HEK293T (cell line): ENCODE measurements at regions not wholly inside any gene's neighbourhood (a gene's known extent, or its start where the extent isn't known, plus 50 kb on each side); places are given as distances from the start of the nearest gene placed in this dataset.

ENCODE experiments used
- ARNT ChIP-seq: fragments of 450-650 bp; IDR thresholded peaks from 2 replicates; pipeline ENCODE4 v1.6.1; 2017; ENCODE audit warnings: mild to moderate bottlenecking
- BHLHE40 ChIP-seq: fragments of 450-650 bp; IDR thresholded peaks from 2 replicates; pipeline ENCODE4 v1.6.1; 2016; ENCODE audit warnings: mild to moderate bottlenecking, moderate library complexity, borderline replicate concordance
- ELF4 ChIP-seq: fragments of 450-650 bp; IDR thresholded peaks from 2 replicates; pipeline ENCODE4 v1.6.1; 2017; ENCODE audit warnings: antibody characterized with exemption
- FOXK2 ChIP-seq: fragments of 450-650 bp; IDR thresholded peaks from 2 replicates; pipeline ENCODE4 v1.6.1; 2016; ENCODE audit warnings: mild to moderate bottlenecking
- FOXM1 ChIP-seq: fragments of 450-650 bp; IDR thresholded peaks from 2 replicates; pipeline ENCODE4 v1.6.1; 2017; ENCODE audit warnings: mild to moderate bottlenecking, borderline replicate concordance
- L3MBTL2 ChIP-seq: fragments of 450-650 bp; conservative IDR thresholded peaks from 2 replicates; pipeline ENCODE4 v1.6.1; 2016; ENCODE audit warnings: mild to moderate bottlenecking
- LEF1 ChIP-seq: fragments of 450-650 bp; IDR thresholded peaks from 2 replicates; pipeline ENCODE4 v1.6.1; 2017; ENCODE audit warnings: mild to moderate bottlenecking, borderline replicate concordance
- PKNOX1 ChIP-seq: fragments of 450-650 bp; IDR thresholded peaks from 2 replicates; pipeline ENCODE4 v1.6.1; 2016
- SP1 ChIP-seq: fragments of 450-650 bp; IDR thresholded peaks from 2 replicates; pipeline ENCODE4 v1.6.1; 2017

GRCh38 chr7:23918286-23918685 lies 208.3 kb downstream of the STK31 start:
- TF ChIP-seq ELF4 (no peak), PKNOX1 (no peak), FOXM1 (no peak), ARNT (no peak), LEF1 (no peak), FOXK2 (no peak), SP1 (no peak), BHLHE40 (no peak), L3MBTL2 (no peak)
